Ascending aorta (tissue), 2 donors: ENCODE measurements at regions not wholly inside any gene's neighbourhood (a gene's known extent, or its start where the extent isn't known, plus 50 kb on each side); places are given as distances from the start of the nearest gene placed in this dataset.

Experiments
- DNase-seq, 2 donors: peaks; one replicate each; pipeline ENCODE4 v3.0.0-alpha.2; 2019; ENCODE audit warnings: low spot score in 2 of 2
- H3K27ac ChIP-seq, 2 donors: fragments of 200-600 bp; sonication (generic); one replicate each; pipeline ENCODE4 v1.5.1; 2016 to 2017; ENCODE audit warnings: mild to moderate bottlenecking in 1 of 2
- H3K27me3 ChIP-seq: fragments of 200-600 bp; sonication (generic); one replicate; pipeline ENCODE4 v1.5.1; 2017
- H3K36me3 ChIP-seq, 2 donors: fragments of 200-600 bp; sonication (generic); one replicate each; pipeline ENCODE4 v1.5.1; 2016
- H3K4me1 ChIP-seq, 2 donors: fragments of 200-600 bp; sonication (generic); one replicate each; pipeline ENCODE4 v1.5.1; 2016 to 2017; ENCODE audit warnings: mild to moderate bottlenecking in 1 of 2
- H3K4me3 ChIP-seq, 2 donors: fragments of 200-600 bp; sonication (generic); one replicate each; pipeline ENCODE4 v1.5.1; 2016 to 2017; ENCODE audit warnings: mild to moderate bottlenecking in 1 of 2
- H3K9me3 ChIP-seq, 2 donors: fragments of 200-600 bp; sonication (generic); one replicate each; pipeline ENCODE4 v1.5.1; 2016
- CTCF ChIP-seq, 3 experiments: fragments of 200-600 bp in 2 of 3; fragments of 450-650 bp in 1 of 3; sonication (generic) in 2 of 3; IDR thresholded peaks; one replicate each; pipeline ENCODE4 v1.5.1; 2016 to 2019; ENCODE audit warnings: antibody characterized with exemption in 3 of 3, mild to moderate bottlenecking in 1 of 3, moderate library complexity in 1 of 3
- intact Hi-C: fragments of 100-400 bp; cut with DNase I; formaldehyde crosslinking; loops from one replicate; pipeline ENCODE4 v1.15.1; 2023

DNA sequence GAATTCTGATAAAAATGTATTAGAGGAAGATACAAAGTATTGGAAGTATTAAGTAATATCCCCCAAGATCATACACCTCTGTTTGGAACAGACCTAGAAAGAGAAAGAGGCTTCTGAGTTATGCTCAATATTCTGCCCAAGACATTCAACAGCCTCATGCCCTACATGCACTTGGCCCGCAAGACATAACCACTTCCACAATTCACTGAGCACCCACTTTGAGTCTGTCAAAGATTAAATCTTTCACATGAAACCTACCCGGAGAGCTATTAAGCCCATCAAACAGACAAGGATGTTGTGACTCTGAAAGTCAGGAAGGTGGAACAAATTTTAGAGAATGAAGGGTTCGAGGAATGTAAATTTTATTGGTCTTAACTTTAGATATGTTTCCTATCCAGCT lies 344.7 kb upstream of the SYT4 start:
- no peaks in the 10 kb centered on the region for H3K36me3 ChIP-seq
- H3K4me3 ChIP-seq, result no peak overlapping the region
- no peak for DNase-seq
- no peaks in the 10 kb centered on the region for H3K27me3 ChIP-seq
- no peaks in the 10 kb centered on the region for H3K4me1 ChIP-seq
- intact Hi-C loops, result no loop called here
- H3K27ac ChIP-seq, result no peak overlapping the region
- no peaks in the 10 kb centered on the region for H3K9me3 ChIP-seq
- no peak for TF ChIP-seq CTCF (IDR thresholded peaks at IDR 0.05)

DNA sequence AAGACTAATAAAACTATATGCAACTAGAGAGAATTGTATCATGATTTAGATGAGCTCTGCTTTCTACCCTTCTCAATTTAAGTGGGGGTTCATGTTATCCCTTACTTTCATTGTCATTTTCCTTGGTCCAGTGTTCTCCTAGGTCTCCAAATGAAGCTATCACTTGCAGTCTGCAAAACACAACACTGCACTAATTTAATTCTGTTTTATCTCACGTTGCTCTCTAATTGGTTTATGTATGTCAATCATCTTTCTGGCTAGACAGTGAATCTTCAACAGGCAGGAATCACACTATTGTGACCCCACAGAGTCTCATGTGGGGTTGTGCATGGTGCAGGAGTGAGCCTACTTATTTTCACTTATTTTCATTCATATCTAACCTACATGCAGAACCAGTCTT lies 348.3 kb upstream of the SYT4 start:
- Histone ChIP-seq H3K9me3 (no peaks in the 10 kb centered on the region), H3K27me3 (no peaks in the 10 kb centered on the region), H3K27ac (no peak overlapping the region), H3K36me3 (no peaks in the 10 kb centered on the region), H3K4me1 (no peaks in the 10 kb centered on the region), H3K4me3 (no peak overlapping the region)
- intact Hi-C loops, result no loop called here
- DNase-seq, result no peak
- TF ChIP-seq CTCF (IDR thresholded peaks at IDR 0.05), result no peak

GRCh38 chr18:43627848-43628530 lies 350.7 kb upstream of the SYT4 start:
- DNase-seq, result no peak
- H3K27ac ChIP-seq, result no peak overlapping the region
- no peak overlapping the region for H3K4me3 ChIP-seq
- intact Hi-C loops, result no loop called here
- H3K9me3 ChIP-seq, result no peaks in the 10 kb centered on the region
- TF ChIP-seq CTCF (IDR thresholded peaks at IDR 0.05), result no peak
- no peaks in the 10 kb centered on the region for H3K36me3 ChIP-seq
- H3K27me3 ChIP-seq, result no peaks in the 10 kb centered on the region
- no peaks in the 10 kb centered on the region for H3K4me1 ChIP-seq

DNA sequence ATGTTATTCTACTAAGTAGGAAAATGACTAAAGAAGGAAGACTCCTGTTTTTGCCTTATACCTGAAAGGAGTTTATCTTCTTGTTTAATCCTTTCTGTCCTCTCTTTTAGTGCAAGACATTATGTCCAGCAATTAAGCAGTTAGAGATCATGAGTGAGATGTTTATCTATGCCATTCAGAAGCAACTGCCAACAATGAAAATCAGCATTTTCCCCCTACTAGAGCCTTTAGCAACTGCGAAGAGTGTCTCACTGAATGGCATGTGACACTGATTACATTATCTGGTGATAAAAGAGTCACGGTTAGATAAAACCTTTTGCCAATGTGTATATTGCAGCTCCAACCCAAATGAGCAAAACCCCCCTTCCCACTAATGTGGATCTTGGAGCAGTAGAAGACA lies 357.7 kb upstream of the SYT4 start:
- TF ChIP-seq CTCF (IDR thresholded peaks at IDR 0.05), result no peak
- H3K4me3 ChIP-seq, result no peak overlapping the region
- H3K36me3 ChIP-seq, result no peaks in the 10 kb centered on the region
- no peak overlapping the region for H3K27ac ChIP-seq
- H3K9me3 ChIP-seq, result no peaks in the 10 kb centered on the region
- intact Hi-C loops, result no loop called here
- DNase-seq, result no peak
- no peaks in the 10 kb centered on the region for H3K27me3 ChIP-seq
- H3K4me1 ChIP-seq, result no peaks in the 10 kb centered on the region

DNA sequence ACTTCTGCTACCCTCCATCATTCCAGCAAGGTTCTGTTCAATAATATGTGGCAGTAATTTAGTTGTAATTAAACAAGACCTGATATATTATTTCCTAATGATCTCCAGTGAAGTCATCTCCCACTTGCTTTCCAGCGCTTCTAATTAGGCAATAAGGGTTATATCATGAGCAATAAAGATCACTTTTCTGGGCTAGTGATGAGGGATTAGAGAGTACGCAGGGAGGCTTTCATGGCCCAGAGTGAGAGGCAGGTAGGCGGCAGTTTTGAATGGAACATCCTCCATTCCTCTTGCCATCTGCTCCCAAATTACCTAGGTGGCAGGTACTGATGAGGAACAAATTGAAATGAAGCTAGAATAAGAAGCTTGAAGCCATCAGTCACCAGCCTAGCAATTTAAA lies 358.1 kb upstream of the SYT4 start:
- intact Hi-C loops, result no loop called here
- H3K27ac ChIP-seq, result no peak overlapping the region
- H3K4me1 ChIP-seq, result no peaks in the 10 kb centered on the region
- no peak for DNase-seq
- H3K36me3 ChIP-seq, result no peaks in the 10 kb centered on the region
- no peak overlapping the region for H3K4me3 ChIP-seq
- H3K27me3 ChIP-seq, result no peaks in the 10 kb centered on the region
- H3K9me3 ChIP-seq, result no peaks in the 10 kb centered on the region
- no peak for TF ChIP-seq CTCF (IDR thresholded peaks at IDR 0.05)
